ENCODE measurements at regions not wholly inside any gene's neighbourhood (a gene's known extent, or its start where the extent isn't known, plus 50 kb on each side); places are given as distances from the start of the nearest gene placed in this dataset.
A peak's percentile ranks its signal among the peaks of the same experiment; 100 is the strongest.

- DNase-seq = no peak
Measured at GRCh38 chr10:28785018-28785417, 107.7 kb downstream of the BAMBI start.

GRCh38 chr10:28788252-28788651, 110.9 kb downstream of the BAMBI start:
- no peak for DNase-seq

- no peak for DNase-seq
Measured at GRCh38 chr10:28788762-28789161, 111.4 kb downstream of the BAMBI start.

- no peak for DNase-seq
Measured at GRCh38 chr10:28790146-28790545, 112.8 kb downstream of the BAMBI start.

- no peak for DNase-seq
Measured at GRCh38 chr10:28793482-28793881, 116.2 kb downstream of the BAMBI start.

- DNase-seq = no peak
Measured at GRCh38 chr10:28794986-28795385, 117.7 kb downstream of the BAMBI start.

- DNase-seq = peak; percentile 80
Measured at GRCh38 chr10:28796606-28797512, 119.5 kb downstream of the BAMBI start.

GRCh38 chr10:28797904-28798371, 120.6 kb downstream of the BAMBI start:
- DNase-seq = no peak

GRCh38 chr10:28798428-28798955, 121.2 kb downstream of the BAMBI start:
- no peak for DNase-seq

GRCh38 chr10:28798964-28799363, 121.6 kb downstream of the BAMBI start:
- no peak for DNase-seq

- DNase-seq = no peak
Measured at GRCh38 chr10:28800144-28800543, 122.8 kb downstream of the BAMBI start.

GRCh38 chr10:28801247-28801646, 123.9 kb downstream of the BAMBI start:
- no peak for DNase-seq

- no peak for DNase-seq
Measured at GRCh38 chr10:28801869-28802268, 124.5 kb downstream of the BAMBI start.

- no peak for DNase-seq
Measured at GRCh38 chr10:28805390-28805789, 128.1 kb downstream of the BAMBI start.

- DNase-seq = no peak
Measured at GRCh38 chr10:28806488-28806941, 129.2 kb downstream of the BAMBI start.

GRCh38 chr10:28806951-28807759, 129.8 kb downstream of the BAMBI start:
- DNase-seq = no peak

GRCh38 chr10:28807760-28808613, 130.7 kb downstream of the BAMBI start:
- DNase-seq = no peak

GRCh38 chr10:28808693-28809092, 131.4 kb downstream of the BAMBI start:
- DNase-seq = no peak

GRCh38 chr10:28810057-28810870, 132.9 kb downstream of the BAMBI start:
- DNase-seq = no peak

- no peak for DNase-seq
Measured at GRCh38 chr10:28811639-28812349, 134.5 kb downstream of the BAMBI start.
